NCI-H2196 treated with DMSO at 0.1 percent for 48 hours (cell line): ENCODE measurements at regions not wholly inside any gene's neighbourhood (a gene's known extent, or its start where the extent isn't known, plus 50 kb on each side); places are given as distances from the start of the nearest gene placed in this dataset.

Source experiments
- DNase-seq: peaks from one replicate; lab custom pipeline; 2025; ENCODE audit not compliant: unreplicated experiment; lab: John Stamatoyannopoulos, UW

DNA sequence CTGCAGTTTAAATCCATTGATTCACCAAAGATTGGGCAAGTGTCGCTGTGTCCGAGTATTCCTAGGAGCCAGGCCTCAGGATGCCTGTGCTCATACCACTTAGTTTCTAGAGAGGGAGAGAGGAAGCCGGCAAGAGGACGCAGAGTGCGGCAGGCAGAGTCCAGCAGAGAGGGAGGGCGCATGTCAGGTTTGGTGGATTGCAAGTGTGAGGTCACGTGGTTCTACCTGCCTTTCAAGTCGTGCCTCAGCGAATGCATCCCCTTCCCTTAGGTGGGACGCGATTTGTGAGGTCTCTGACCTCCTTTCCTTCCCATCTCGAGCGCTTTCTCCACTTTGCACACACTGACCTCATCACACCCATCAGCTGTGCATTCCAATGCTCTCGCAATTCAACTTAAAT is 188.1 kb downstream of the TMEM18 start:
- no peak for DNase-seq

DNA sequence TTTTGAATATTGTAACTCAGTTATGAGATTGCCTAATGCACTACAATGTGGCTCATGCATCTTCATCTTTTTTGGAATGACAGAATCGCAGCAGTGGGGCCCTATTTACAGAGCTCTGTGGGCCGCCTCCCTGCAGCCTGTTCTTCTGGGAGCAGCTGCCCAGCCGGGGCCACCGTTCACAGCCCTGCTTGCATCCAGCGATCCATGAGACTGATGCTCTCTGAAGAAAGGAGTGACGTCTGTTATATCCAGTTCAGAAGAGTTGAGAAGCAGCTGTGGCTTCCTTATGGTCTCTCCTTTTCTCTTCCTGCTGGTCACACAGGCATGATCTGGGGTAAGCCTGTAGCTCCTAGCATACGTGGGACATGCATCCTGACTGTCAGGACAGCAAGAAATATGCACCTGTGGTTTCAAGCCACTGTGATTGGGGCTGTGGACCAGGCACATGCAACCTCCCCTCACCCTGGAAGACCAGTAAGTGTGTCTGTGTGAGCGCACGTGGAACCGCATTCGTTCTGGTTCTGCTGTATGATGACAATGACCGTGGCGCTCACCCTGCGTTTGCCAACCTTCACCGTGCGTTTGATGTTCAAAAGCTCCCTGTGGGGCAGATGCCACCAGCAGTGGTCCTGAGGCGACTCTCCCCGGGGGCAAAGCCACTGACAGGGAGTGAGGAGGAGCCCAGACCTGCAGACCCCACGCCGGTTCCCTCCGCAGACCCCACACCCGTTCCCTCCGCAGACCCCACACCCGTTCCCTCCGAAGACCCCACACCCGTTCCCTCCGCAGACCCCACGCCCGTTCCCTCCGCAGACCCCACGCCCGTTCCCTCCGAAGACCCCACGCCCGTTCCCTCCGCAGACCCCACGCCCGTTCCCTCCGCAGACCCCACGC is 189.8 kb downstream of the TMEM18 start:
- no peak for DNase-seq

DNA sequence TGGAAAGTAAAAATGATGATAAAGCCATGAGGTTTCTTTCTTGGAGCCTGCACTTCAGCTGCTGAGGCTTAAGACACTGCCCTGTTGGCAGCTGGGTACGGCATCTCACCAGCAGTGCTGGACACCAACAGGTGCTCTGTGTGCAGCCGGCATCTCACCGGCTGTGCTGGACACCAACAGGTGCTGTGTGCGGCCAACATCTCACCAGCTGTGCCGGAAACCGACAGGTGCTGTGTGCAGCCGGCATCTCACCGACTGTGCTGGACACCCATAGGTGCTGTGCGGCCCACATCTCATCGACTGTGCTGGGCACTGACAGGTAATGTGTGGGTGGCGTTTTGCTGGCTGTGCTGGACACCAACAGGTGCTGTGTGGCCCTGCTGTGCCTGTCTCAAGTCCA is 190.8 kb downstream of the TMEM18 start:
- DNase-seq, result no peak

DNA sequence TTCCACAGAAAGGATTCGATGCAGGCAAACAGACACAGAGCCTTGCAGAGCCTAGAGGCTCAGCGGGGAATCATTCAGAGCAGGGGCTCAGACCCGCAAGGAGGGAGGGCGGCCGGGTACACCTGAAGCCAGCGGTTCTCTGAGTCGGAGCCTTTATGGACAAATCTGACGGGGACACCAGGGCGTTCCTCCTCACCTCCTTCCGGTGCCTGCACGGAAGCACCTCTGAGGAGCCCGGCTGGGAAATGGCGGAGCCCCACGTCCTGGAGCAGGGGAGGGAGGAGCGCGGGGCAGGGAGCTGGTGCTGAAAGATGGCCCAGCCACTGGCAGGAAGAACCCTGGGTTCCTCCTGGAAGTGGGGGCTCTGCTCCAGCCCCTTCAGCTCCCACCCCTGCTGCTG is 193.5 kb upstream of the ALKAL2 start:
- DNase-seq, result no peak

DNA sequence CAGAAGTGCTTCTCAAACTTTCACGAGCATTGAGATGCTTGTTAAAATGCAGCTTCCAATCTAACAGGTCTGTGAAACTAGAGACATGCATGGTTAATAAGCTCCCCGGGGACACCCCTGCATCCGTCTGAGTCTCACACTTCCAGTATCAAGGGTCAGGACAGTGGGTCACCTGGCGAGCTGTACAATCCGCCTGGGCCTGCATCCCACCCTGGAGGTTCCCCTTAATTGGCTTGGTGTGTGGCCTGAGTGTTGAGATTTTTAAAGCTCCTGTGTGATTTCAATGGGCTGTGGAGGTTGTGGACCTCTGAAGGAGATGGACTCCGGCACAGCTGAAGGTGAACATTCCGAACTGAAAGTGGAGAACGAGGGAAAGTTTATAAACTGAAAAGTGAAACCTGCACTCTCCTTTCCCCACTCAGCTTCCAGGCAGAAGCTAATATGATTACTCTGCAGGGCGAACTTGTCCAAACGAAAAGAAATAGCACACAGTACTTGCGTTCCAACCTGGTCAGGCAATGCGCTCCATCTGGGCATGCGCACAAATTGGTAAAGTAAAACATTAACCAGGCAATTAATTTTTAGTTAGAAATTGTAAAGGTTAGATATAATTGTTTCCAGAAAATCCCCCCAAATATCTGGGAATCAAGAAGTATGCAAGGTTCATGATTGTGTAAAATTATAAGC is 191.7 kb upstream of the ALKAL2 start:
- DNase-seq, result no peak

DNA sequence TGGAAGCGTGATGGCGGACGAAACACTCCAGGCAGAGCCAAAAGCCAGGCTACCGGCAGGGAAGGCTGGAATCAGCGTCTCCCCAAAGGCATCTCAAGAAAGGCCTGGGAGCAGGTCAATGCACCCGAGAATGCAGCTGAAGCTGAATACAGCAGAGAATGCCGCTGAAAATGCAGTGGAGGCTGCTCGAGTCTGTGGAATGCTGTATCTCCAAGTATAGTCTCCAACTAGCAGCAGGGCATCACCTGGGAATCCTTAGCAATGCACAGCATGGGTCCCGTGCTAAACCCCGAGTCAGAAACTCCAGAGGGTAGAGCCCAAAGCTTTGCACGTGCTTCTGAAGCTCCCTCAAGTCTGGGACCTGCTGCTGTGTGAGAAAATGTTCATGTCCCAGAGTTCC is 191.1 kb upstream of the ALKAL2 start:
- DNase-seq, result no peak

DNA sequence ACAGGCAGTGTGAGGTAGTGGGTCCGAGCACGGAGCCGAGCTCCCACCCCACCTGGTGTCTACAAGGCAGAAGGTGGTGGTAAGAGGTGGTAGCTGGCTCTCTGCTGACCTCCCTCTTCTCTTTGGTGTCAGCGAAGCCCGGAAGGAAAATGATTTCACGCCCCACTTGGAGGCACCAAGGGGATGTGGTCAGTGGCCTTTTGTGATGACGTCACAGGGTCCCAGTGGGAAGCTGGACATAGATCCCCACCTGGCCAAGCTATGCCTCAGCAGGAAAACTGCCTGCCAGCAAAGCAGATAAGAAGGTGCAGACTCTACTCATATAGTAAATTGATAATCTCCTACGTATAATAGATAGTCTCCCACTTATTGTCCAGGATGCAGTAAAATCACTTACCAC is 183.7 kb upstream of the ALKAL2 start:
- no peak for DNase-seq

DNA sequence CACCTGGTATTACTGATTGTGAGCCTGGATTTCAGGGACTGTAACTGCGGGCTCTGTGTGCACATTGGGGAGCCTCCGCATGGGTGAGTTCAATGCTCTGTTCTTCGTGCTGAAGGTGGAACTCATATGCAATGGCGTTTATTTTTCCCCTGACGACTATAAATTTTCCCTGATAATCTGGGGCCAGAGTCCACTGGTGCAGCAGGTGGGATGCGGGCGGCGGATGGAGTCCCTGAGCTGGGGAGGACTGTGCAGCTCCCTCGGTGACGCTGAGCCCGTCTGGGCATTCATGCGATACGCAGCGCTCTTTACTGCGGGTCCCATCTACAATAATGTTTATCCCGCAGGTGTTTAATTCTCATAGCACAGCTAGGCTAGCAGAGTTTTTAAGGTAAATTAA is 181.6 kb upstream of the ALKAL2 start:
- DNase-seq, result no peak

DNA sequence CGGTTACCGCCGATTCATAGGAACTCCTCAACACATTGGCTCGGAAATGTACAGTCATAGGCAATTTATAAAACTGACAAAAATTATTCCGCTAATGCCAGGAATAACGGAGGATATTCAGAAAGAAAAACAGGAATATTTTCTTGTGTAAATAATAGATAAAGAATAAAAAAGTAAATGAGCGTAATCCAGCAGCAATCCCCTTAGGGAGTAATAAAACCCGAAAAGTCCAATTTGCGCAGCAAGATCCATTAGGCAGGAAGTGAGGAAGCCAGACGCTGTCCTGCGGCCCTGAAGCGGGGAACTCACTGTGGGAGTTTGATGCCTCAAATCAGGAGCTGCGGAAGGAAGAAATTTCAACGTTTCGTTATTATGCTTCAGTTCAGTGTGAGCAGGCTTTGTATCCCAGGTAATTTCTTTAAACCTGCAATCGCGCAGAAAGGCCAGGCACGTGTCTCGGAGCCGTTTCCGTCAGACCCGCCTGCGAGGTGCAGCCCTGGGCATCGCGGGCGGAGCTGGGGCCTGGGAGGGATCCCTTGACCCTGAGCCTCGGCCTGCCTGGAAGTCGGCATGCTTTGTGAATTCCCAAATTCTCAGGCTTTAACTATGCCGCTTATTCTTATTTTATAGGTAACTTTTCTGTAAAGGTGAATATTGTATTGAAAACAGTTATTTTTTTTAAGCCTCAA is 180.9 kb upstream of the ALKAL2 start:
- DNase-seq, result no peak

DNA sequence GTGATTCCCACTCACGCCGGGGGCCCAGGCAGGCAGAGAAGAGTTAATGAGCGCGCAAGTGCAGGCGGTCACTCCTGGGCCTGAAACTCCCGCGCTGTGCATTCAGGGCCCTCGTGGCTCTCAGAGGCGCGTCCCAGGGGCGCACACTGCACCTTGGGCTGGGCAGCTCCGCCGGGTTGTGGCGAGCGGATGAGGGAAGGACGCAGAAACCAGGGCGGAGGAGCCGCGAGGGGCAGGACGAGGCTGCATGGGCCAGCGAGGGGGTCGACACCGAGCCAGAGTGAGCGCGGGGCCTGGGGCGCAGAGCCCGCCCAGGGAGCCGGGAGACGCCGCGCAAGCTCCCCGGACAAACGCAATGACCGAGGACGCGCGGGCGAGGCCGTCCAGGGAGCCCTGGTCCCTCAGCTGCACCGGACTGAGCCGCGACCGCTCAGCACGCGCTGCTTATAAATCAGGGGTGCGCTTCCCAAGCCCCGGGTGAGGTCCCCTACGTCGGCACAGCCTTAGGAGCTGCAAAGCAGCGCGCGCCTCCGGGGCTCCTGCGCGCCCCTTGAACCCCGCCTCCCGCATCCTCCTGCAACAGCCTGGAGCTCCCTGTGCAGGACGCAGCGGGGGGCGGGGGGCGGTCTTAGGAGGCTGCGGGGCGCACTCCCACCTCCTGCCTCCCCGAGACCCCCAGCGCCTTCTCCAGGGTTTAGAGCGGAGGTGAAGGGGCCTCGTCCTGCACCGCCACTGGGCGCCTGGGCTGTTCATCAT is 180.2 kb upstream of the ALKAL2 start:
- DNase-seq, result no peak

DNA sequence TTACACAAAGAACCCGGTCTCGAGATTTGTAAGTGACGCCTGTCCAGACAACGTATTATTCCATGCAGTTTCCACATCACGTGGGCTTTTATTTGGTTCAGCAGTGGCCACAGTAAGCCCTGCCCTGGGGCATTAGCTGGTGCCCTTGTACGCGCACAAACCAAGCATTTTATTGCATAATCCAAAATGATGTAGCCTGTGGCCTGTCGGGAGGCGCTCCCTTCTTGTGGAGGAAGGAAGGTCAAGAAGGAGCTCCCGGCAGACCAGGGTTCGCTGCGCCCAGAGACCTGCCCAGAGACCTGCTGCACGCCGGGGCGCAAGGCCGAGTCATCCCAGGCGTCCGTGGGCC is 179.6 kb upstream of the ALKAL2 start:
- no peak for DNase-seq

DNA sequence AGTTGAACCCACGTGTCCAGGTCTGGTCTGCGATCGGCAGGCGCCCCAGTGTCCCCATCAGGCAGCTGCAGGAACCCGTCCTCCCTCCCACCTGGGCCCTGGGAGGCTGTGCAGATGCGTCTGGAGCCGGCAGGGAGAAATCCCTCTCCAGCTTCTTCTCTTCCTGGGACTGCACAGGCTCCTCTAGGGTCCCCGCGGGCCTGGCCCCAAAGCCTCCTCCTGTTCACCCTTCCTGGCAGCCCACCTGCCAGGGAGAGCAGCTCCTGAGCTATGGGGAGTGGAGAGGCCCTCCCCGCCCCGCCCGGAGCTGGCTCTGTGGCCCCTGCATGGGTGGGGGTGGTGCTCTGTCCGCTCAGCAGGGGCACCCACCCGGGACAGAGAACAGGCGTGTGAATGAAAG is 179.2 kb upstream of the ALKAL2 start:
- no peak for DNase-seq

DNA sequence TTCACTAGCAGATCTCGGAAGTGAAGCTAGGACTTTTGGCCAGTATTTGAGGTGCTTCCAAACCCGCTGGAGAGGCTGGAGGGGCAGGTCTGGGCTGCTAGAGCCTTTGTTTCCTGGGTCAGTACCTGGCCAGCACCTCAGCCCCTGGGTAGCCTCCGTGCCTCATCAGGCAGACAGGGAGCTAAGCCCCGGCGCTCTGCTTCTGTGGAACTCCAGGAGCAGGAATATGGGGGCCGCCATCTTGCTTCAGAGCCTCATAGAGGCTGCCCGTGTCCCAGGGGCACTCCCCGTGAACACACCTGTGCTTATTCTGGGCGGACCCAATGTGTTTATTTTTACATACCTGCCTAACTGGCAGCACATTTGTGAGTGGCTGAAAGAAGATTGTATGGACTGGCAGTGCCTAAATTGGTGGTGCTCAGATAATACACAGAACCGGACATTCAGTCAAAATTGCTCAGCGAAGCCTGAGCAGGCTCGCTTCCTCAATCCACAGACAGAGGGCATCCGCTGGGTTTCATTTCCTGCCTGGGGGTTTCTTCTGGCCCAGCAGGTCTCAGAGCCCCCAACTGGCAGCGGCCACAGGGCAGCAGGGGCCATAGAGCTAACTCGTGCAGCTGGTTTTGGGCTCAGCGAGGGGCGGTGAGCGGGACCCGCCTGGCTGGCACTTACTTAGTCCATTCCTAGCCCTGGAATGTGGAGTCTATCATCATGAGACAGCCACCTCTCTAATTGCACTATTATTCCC is 176.8 kb upstream of the ALKAL2 start:
- DNase-seq, result no peak

DNA sequence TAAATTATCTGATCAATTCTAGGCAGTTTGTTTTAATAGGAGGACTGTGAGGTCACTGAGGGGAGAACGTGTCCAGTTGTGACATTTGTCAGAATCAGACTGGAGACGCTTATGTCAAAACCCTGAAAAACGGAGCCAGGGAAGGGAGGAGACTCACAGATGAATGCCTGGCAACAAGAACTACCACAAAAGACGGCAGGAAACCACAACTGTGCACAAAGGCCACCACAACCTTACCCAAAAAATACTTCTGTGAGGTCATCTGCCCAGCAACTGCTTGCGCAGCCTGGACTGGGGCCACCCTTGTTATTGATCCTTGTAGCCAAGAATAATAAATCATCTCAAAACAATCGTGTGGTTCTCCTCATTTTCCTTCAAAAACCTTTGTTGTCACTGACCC is 173.0 kb upstream of the ALKAL2 start:
- no peak for DNase-seq

DNA sequence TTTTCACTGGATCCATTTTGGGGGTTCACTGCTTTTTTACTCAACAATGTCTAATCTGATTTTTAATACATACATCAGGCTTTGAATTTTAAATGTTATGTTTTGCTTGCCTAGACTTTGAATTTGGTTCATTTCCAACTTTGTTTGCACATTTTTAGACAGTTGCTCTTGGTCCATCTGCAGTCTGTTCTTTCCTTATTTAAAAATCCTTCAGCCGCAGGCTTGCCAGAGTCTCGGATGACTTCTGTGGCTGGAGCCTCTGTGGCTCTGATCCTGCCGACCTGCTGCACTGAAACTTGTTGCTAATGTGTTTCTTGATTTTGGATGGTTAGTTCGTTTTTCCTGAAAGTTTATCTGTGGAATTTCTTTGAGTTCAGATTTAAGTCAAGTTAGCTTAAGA is 172.0 kb upstream of the ALKAL2 start:
- DNase-seq, result no peak

DNA sequence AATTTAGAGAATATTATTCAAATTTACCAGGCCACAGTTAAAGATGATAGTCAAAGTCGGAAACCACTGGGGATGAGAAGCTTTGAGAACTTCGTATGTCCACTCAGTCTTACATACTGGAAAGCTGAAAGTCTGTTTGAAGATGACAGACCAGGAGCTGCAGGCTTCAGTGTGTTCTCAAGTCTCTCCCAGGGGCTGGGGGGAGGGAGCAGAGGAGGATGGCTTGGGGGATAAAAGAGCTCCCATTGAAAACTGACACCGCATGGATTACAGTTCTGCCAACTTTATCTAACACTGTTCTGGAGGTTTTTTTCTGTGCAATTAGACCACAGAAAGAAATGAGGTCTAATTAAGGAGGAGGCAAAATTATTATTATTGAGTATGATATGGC is 170.5 kb upstream of the ALKAL2 start:
- DNase-seq, result no peak

DNA sequence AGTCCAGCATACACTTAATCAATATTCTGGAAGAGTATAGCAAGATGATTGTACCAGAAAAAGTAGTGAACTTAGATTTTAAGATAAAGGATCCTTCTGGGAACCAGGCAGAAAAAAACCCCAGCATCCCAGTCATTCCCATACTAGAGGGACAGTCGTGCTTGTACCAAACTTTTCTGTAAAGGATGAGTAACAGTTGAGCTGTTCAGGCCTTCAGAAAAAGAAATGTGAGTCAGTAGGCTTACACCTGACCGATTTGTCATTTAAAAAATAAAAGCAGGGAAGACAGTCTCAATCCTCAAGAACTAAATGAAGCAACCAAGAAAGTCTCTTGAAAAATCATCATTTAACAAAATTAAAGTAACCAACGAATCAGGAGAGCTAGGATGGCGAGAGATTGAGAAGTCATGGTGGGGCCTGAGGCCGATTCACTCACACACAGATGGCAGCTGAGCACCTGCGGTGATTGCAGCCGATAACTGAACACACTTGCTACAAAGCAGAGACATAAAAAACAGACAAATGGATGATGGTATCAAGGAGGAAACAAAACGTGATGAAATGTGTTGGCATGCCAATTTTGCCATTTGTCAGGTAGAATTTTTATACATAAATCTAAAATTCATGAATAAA is 170.0 kb upstream of the ALKAL2 start:
- DNase-seq, result no peak

DNA sequence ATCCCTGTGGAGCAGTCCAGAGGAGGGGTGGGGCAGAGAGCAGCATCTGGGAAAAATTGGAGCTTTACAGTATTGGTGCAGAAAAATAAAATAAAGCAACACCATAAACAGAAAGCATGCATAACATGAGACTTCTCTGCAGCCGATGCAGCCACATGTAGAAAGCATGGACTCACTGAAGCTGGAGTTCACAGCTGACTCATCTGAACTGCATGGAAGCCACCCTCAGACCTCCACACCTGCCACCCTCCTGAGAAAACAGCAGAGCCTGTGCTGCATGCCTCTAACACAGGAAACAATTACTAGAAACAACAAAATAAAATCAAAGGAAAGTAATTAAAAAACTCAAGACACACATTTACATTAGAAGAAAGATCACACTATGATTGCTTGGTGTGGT is 169.4 kb upstream of the ALKAL2 start:
- DNase-seq, result no peak

DNA sequence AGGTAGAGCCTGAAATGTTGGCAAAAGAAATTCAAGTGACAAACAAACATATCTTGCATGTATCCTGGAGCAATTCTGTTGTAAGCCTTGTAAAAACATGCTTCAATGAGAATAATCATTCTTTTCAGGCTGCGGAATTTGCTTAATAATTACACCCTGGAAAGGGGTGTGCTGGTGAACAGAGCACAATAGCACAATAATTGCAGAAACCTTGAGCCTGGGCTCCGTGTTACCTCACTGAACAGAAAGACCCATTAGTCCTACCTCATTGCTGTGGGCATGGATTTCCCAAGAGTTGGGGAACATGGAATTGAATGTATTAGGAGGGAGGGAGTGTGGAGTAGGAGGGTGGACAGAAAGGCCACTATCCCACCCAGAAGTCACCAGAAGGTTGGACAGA is 168.0 kb upstream of the ALKAL2 start:
- DNase-seq, result no peak

DNA sequence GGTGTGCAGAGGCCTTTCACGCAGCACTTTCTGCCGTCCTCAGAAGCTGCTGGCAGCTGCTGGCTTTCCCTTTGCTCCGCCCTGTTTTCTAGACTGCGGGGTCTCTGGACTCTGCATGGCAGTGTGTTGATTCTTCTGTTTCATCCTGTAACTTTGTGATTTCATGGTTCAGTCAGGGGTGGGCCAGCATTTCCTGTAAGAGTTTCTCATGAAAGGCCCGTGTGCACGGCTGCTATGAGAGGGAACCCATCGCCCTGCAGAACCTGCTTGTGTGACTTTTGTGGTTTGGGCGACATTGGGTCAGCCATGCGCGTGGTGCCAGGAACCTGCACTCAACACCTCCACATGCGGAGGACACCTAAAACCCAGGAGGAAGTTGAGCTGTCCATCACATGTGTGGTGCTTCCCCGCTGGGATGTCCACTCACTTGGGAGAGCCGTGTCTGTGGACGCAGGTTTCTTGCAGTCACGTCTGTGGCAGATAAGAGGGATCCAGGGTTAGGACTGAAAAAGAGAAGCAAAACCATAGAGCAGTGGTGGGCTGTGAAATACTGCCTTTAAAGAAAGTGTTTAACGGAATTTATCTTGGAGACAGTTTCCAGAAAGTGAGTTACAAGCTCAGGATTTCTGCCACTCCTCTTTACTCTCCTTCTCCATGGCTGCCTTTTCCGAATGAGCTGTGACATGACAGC is 167.3 kb upstream of the ALKAL2 start:
- DNase-seq, result no peak
